HG03095 (cell line): ENCODE measurements at regions not wholly inside any gene's neighbourhood (a gene's known extent, or its start where the extent isn't known, plus 50 kb on each side); places are given as distances from the start of the nearest gene placed in this dataset.

Source experiments
- ATAC-seq: cut with Tn5 transposase; IDR thresholded peaks from one replicate; pipeline ENCODE4 v1.9.1; 2021; ENCODE audit warnings: moderate library complexity; ENCODE audit not compliant: unreplicated experiment

DNA sequence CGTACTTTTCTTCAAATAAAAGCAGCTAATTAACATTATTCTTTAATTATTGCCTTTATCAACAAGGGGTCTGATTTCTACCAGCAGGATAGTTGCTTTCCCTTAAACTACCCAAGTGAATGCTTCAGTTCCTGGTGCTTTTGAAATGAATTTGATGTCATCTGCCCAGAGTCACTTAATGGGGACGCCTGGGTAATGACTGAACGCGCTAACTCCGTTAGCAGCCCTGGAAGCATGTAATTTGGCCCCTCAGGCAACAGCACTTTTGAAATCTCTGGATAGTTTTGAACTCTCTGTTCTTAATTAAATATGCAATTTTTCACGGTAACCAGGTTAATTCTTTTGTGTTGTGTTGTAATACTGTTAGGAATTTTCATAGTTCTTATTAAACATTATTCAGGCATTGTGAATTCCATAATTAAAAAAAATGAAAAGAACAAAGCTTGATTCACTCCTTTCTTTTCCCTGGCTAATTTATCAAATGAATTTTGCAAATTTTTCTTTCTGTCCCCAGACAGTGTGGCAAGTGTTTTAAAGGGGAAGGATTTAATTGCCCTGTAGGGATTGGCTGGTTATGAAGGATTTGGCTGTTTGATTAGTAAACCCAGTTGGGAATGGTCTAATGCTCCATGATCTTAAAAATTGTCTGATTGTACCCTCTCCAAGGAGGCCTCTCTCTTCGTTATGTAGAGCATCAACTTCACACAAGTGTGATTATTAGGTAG lies 137.5 kb upstream of the MYL2 start:
- no peak for ATAC-seq

DNA sequence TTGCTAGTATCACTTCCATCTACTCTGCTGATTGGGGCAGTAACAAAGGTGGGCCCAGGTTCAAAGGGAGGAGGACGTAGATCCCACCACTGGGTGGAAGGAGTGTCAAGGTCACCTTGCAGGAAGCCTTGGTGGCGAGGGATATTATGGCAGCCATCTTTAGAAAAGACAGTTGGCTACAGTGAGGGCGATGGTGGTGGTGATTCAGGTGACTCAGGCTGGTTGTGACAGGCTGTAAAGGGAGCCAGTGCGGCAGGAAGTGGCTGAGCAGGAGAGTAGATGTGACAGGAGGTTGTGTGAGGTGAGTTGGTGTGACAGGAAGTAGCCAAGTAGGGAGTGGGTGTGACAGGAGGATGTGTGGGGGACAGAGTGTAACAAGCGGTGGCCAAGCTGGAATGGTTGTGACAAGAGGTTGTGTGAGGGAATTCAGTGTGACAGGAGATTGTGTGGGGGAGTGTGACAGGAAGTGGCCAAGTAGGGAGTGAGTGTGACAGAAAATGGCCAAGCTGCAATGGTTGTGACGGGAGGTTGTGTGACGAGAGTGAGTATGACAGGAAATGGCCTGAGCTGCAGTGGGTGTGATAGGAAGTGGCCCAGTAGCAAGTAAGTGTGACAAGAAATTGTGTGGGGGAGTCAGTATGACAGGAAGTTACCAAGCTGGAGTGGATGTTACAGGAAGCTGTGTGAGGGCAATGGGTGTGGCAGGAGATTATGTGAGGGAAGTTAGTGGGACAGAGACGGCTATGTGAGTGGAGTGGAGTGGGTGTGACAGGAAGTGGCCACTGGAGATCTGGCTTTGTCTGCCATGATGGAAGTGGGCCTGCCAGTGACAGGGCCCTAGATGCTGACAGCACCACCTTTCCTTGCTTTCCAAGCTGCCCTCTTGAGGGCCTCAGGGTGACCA lies 136.5 kb upstream of the MYL2 start:
- peak; percentile 52 for ATAC-seq

DNA sequence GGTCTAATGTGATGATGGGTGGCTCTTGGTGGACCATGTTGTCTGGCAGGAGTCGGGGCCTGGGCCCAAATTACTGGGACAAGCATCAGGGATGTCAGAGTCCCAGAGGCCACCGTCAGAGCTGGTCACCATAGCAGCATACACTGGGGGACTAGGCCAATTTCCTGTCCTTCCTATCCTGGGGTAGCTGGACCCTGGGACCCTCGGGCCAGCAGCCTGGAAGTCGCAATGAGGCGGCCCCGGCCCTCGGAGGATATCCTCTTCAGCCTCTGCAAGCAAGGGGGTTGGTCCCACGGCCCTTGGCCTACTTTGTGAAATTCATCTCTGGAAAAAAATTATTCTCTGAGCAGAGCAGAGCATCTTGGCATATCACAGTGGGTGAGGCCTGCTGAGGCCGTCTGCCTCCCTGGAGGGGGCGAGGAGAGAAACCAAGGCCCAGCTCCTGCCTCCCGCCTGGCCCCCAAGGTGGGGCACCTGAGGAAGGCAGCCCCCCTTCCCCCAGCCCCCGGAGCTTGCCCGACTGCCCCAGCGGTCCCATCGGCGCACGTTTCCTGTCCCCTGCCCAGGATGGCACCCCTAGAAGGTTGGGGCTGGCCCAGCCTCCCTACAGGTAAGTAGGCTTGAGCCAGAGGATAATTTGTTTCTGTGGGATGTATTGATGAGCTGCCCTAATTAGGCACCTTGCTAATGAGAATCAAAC lies 135.0 kb upstream of the MYL2 start:
- no peak for ATAC-seq

DNA sequence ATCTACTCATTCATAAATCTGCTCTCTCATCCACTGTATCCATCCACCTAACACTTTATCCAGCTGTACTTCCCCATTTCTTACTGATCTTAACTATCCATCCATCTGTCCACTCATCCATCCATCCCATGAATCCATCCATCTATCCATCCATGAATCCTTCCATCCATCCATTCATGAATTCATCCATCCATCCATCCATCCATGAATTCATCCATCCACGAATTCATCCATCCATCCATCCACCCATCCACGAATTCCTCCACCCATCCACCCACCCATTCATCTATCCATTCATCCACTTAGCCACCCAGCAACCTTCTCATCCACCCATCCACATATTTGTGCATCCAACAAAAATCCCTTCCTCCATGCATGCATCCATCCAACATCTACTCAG lies 128.6 kb upstream of the MYL2 start:
- ATAC-seq: no peak

DNA sequence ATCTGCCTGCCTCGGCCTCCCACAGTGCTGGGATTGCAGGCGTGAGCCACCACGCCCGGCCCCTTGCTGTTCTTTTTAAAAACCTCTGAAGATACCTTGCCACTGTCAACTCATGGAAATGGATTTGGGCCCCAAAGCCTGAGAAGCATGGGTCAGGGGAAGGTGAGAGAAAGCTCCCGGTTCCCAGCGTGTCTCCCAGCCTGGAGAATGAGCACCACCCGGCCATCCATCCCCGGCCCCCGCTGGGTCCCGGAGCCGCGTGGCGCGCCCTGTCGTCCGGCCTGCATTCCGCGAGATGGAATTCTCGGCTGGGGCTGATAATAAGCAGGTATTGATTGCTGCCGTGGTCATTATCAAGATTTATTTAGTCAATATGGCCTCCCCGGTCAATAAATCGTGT lies 126.5 kb upstream of the MYL2 start:
- no peak for ATAC-seq

DNA sequence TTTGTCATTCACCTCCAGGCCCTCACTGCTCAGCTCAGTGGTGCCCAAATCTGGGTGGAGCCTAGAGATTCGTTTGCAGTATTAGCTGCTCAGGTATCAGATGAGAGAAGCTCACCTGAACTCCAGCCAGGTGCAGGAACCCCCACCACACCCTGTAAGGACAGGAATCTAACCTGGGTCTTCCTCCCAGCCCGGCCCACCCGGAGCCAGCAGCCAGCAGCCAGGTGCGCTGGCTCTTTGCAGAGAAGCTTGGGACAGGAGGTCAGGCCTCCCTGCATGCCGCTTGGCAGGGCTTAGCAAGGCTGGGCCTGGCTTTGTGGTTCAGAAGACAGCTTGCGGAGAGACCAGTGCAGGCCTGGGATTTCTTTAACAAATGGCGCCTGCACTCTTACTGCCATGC lies 125.6 kb upstream of the MYL2 start:
- no peak for ATAC-seq

DNA sequence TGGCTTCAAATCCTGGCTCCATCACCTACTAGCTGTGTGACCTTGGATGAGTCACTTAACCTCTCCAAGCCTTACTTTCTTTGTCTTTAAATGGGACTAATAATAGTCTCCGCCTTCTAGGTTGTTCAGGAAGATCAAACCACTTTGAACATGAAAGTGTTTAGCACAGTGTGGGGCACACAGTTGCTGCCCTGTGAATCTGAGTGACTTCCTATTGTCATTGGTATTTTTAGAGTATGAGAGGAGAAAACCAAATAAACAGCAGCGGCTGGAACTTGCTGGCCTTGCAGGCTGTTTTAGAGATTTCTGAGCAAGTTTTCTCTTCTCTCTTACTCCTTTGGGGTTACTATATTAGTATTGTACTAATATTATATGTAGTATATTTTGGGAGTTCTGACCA lies 120.7 kb upstream of the MYL2 start:
- no peak for ATAC-seq

DNA sequence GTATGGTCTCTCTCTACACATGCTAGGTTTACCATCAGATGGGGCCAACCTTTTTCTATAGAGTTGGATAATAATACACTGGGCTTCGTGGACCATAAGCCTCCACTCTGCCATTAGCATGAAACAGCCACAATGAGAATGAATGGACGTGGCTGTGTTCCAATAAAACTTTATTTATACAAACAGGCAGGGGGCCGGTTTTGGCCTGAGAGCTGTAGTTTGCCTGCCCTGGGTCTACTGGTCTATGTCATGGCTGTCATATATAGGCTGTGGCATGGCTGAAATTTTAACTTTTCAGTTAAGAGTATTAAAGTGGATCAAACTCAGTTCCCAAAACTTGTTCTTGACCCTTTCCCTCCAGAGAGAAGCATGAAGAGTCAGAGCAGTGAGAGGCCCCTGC lies 120.3 kb upstream of the MYL2 start:
- no peak for ATAC-seq

DNA sequence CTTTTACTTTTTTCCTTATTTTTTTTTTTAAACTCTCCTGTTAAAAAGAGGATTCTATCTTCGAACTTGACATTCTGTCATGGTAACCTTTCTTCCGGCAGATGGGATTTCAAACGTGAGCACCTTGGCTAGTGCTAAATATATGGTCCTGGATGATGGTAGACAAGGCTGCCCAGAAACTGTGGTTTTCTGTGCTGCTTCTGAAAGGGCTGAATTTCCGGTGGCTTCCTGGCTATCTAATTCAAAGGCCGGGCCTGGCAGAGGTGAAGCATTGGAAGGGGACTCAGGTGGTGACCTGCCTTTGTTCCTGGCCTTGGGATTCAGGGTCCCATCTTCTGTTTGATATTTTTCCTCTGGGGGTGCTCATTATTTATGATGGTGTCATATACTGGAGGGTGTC lies 118.6 kb upstream of the MYL2 start:
- ATAC-seq: no peak

DNA sequence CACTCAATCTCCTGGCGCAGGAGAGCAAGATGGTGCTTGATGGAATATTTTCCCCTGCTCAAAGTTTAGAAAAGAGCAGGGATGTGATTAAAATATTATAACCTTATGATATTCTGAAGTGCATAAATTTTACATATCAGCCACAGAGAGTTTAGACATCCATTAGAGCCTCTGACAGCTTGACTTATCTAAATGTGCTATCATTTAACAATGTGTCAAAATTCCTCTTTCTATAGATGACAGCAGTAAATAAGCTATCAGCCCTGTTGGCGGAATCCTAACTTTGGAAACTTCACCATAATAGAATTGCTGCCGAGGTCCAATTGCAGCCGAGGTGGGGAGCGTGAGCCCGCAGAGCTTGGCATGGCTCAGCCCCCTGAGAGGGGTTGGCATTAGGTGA lies 117.7 kb upstream of the MYL2 start:
- no peak for ATAC-seq

DNA sequence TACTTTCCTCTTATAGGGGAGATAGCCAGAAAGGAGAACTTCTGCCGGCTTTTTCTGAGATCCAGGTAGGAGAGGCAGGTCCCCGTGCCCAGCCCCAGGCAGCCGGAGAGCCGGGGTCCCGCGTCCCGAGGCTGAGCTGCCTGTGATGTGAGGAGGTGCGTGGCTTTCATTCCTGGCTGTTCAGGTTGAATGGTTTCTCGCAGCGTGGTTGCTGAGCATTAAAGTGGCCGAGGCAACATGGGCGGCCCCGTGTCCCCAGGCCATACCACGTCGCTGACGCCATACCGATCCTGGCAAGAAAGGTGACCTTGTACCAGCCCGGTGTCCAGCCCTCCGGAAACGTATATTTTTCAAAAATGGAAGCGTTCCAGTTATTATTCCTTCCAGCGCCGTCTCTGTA lies 116.7 kb upstream of the MYL2 start:
- ATAC-seq: no peak

DNA sequence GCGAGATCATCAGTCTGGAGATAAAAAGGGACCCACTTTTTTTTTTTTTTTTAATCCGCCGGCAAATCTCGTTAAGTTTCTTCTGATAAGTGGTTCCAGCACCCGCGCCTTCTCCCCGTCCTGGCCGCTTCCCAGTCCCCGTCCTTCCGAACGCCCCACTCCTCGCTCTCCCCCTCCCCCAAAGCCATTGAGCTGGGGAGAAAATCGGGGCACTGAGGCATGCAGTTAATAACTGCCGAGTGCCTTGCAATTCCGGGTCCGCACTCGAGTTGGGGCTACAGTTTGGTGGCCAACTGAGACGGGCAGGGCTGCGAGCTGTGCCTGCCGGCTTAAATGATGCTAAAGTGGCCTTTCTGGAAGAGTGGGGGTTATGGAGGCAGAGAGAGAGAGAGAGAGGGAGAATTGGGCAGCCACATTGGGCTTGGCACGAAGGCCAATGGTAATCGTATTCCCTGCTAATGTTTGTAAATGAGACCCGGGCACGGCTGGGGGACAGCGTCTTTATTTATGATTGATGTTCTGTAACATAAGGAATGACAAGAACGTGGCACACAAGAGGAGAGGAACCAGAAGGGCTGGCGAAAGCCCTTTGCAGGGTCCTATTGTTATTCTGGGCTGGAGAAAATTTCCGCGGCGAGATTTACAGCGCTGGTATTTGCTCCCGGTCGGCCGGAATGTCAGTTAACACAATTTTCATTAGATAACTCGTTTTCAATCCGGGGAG lies 115.4 kb upstream of the MYL2 start:
- no peak for ATAC-seq

DNA sequence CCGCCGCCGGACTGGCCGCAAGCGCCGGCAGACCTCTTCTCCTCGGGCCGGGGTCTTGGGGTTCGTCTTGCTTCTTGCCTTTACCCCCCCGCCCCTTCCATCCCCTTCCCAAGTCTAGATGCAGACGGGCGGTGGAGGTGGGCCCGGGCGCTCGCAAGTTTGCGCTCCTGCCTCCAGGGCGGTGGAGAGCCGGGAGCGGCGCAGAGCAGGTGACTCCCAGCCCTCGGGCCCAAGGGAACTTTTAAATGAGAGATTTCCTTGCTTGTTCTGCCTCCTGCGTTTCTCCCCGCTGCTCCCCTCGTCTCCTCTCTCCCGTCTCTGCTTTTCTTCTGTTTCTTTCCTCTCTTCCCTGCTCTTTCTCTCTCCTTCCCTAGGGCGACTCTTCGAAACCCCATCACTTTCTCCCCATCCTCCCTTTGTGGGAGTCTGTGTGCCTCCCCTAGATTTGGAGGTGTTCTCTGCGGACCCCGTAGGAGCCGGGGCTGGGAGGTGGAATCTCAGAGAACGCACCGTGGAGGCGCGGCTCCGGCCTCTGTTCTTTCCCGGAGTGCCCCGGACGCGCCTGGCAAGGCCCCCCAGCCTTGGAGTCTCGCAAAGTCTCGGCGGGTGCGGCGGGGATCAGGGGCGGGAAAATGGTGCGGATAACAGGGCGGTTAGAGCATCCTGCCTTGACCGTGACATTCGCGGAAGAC lies 114.7 kb upstream of the MYL2 start:
- ATAC-seq: no peak

DNA sequence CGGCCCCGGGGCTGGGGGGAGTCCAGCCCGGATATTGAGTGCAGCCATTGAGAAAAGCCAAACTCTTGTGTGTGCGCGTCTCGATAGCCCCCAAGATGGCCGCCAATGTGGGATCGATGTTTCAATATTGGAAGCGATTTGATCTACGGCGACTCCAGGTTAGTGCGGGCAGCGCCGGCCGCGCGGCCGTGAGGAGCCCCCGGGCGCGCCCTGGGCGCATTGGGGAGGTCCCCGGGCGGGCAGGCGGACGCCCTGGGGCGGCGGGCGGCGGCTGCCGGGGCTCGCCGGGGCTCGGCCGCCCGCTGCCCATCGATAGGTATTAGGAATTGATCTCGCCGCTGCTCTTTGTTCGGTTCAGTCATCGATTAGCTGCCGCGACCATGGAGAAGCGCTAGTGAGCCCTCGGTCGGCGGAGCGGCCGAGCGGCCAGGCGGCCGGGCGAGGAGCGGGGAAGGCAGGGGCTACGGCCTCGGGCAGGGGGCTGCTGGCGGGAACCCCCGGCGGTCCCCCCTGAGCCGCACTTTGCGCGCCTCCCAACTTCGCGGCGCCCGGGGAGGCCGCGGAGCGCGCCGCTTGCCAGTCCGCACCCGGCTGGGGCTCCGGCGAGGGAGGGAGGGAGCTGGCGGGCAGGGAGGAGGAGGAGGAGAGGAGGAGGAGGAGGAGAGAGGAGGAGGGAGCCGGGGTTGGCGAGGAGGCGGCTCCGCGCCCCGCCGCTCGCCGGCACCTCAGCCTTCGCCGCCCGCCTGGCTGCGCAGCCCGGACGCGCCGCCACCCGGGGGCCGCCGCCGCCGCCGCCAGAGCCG lies 113.9 kb upstream of the MYL2 start, which contains the start of gene CUX2:
TSS of gene CUX2 (plus strand) at position 83 of the 803 bp plus-strand sequence.
- no peak for ATAC-seq

DNA sequence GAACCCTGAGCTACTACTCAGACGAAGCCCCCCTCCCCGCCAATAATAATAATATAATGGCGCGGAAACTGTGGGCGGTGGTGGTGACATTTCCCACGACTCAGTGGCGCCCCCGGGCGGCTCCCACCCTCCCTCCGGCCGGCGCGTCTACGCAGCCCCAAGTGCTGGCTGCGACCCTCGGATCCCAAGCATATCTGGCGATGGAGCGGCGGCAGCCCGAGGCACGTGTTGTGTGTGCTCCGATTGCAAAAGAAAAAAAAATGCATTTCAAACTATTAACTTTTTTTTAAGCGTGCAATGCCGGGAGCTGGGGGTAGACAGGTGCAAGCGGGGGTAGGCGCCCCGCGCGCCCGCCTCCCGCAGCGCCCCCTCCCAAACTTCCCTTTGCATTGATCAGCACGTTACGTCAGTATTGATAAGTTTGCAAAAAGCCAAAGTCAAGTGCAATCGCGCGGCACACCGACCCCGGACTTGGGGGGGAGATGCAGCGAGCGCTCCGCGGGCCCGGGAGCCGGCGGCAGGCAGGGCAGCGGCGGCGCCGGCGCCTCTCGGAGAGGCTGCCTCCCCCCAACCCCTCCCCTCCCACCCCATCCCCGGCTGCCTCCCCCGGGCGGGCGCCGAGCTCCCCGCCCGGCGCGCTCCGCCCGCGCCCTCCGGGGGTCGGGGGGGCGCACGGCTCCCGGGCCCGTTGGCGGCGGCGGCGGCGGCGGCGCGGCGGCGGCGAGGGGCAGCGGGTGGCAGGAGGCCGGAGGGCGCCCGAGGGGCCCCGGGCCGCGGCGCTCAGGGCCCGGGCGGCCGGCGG lies 113.1 kb upstream of the MYL2 start:
- ATAC-seq: no peak

DNA sequence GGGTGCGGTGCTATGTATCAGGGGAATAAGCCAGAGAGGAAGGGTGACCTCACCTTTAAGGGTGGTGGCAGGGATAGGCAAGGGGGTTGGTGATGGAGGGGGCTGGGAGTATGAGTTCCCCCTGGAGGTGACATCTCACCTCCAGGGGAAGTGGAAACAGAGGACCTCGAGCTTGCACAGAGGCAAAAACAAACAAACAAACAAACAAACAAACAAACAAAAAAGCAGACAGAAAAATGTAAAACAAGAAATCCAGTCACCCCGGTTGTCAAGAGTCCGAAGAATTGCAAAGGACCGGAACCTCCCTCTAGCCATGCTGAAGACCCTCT lies 112.2 kb upstream of the MYL2 start:
- ATAC-seq: no peak

DNA sequence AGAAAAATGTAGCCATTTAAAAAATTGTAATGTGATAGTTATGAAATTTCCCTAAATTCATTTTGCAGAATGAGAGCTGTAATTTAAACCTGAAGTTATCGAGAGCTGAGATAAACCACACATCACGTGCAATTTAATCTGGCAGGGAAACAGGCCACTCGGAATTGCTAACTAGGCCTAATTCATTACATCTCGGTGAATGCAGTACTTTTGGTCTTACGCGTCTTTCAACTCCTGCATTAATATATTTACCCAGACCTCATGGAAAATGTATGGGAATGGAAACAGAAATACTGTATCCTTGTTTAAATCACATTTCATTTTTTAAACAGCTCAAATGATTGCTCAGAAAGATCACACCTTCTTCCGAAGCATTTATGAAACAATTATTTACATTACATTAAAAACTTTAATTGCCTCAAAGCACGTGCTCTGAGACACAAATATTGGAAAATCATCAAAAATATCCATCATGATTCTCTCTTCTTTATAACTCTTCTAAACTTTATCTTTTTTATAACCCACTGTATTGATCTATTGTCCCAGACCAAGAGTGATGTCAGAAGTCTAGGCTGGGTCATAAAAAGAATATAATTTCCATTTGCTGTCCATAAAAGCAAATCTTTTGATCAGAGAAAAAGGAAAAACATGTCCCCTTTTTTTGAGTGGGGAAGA lies 111.7 kb upstream of the MYL2 start:
- no peak for ATAC-seq

DNA sequence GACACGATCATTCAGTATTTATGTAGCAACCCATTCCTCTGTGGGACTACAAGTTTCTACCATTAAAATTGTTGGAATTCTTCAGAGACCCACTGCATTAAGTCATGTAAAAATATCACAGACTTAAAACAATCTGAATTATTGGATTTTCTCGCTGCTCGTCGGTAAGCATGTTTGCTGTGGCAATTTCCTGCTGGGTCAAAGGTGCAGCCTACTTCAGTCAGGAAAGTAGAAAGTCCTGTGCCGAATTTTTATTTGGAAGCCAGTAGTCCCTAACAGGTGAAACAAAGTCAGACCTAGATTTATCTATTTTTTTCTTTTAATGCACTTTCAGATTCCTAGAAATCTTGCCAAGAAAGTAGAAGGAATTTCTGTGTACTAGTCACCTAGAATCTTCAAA lies 110.4 kb upstream of the MYL2 start:
- no peak for ATAC-seq
